Upper lobe of left lung (tissue), 6 donors: ENCODE measurements at regions not wholly inside any gene's neighbourhood (a gene's known extent, or its start where the extent isn't known, plus 50 kb on each side); places are given as distances from the start of the nearest gene placed in this dataset.

Source experiments
- ATAC-seq, 2 donors: fragments of 200-7000 bp; cut with Tn5 transposase; one replicate each; pipeline ENCODE4 v1.9.1; 2022; ENCODE audit warnings: mild to moderate bottlenecking in 2 of 2, moderate library complexity in 2 of 2; ENCODE audit not compliant: low FRiP score in 2 of 2
- DNase-seq, 2 donors: peaks; one replicate each; pipeline ENCODE4 v3.0.0-alpha.2; 2019 to 2020
- H3K27ac ChIP-seq, 4 donors: fragments of 200-600 bp; sonication (generic); one replicate each; pipeline ENCODE4 v1.5.1; 2016 to 2019
- H3K27me3 ChIP-seq, 4 donors: fragments of 200-600 bp; sonication (generic); one replicate each; pipeline ENCODE4 v1.5.1; 2017 to 2019
- H3K36me3 ChIP-seq, 4 donors: fragments of 200-600 bp; sonication (generic); one replicate each; pipeline ENCODE4 v1.5.1; 2016 to 2019
- H3K4me1 ChIP-seq, 4 donors: fragments of 200-600 bp; sonication (generic); one replicate each; pipeline ENCODE4 v1.5.1; 2018 to 2019
- H3K4me3 ChIP-seq, 4 donors: fragments of 200-600 bp; sonication (generic); one replicate each; pipeline ENCODE4 v1.5.1; 2017 to 2019; ENCODE audit warnings: mild to moderate bottlenecking in 2 of 4, moderate library complexity in 1 of 4
- H3K9me3 ChIP-seq, 4 donors: fragments of 200-600 bp; sonication (generic); one replicate each; pipeline ENCODE4 v1.5.1; 2018 to 2019
- CTCF ChIP-seq, 6 experiments: fragments of 450-650 bp in 4 of 6; fragments of 200-600 bp in 2 of 6; sonication (generic) in 2 of 6; IDR thresholded peaks; one replicate each; pipeline ENCODE4 v1.5.1; 2016 to 2019; ENCODE audit warnings: antibody characterized with exemption in 6 of 6
- EP300 ChIP-seq, 4 donors: sonication (generic); formaldehyde crosslinking; IDR thresholded peaks; one replicate each; pipeline ENCODE4 v1.5.1; 2017; ENCODE audit warnings: antibody characterized with exemption in 4 of 4, control low read depth in 2 of 4
- POLR2A ChIP-seq, 4 donors: fragments of 450-650 bp; IDR thresholded peaks; one replicate each; pipeline ENCODE4 v1.5.1; 2016 to 2017; ENCODE audit warnings: antibody characterized with exemption in 4 of 4, mild to moderate bottlenecking in 2 of 4
- POLR2AphosphoS5 ChIP-seq, 2 donors: sonication (generic); formaldehyde crosslinking; IDR thresholded peaks; one replicate each; pipeline ENCODE4 v1.5.1; 2017; ENCODE audit warnings: antibody characterized with exemption in 2 of 2
- WGBS, 2 donors: methylation state at CpG; one replicate each; pipeline ENCODE4 v1.1.5; 2017 to 2018; 5-methylcytosine and 5-hydroxymethylcytosine counted together
- donor health status: DM: no; HTN: no; CAD: no; lungs with moderate emphysema.
- donor health status: DM: no; HTN: yes; CAD: no; lungs with severe emphysema.

- DNase-seq (no peak), ATAC-seq (no peak)
- Histone ChIP-seq H3K27ac (no peak overlapping the region), H3K4me3 (no peak overlapping the region), H3K27me3 (no peaks in the 10 kb centered on the region), H3K9me3 (no peaks in the 10 kb centered on the region), H3K4me1 (no peaks in the 10 kb centered on the region), H3K36me3 (no peaks in the 10 kb centered on the region)
- TF ChIP-seq CTCF (IDR thresholded peaks at IDR 0.05) = no peak
- no peak for TF ChIP-seq EP300 (IDR thresholded peaks at IDR 0.05)
- no peak for TF ChIP-seq POLR2A (IDR thresholded peaks at IDR 0.05)
- TF ChIP-seq POLR2AphosphoS5 (IDR thresholded peaks at IDR 0.05) = no peak
- WGBS, 2 donors = 60 to 73% methylated on average over 2 of the region's 2 CpGs
Observed at GRCh38 chr4:104905065-104905464, 241.6 kb upstream of the TET2 start.

DNA sequence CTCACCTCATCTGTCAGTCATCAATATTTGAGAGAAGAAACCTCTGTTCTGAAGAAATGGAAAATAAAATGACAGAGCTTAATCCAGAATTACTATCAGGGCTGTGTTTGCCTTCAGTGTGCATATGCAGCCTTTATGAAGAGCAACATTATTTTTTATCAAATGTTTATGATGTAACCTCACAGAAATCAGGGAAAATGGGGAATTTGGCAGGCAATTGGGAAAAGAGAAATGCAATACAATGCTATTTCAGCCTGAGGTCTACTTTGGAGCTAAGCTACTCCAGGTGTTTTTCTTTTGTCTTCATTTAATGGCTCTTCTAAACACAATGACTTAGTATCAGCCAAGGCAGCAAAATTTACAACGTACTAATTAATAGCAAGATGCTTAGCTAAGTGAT lies 241.1 kb upstream of the TET2 start:
- DNase-seq = no peak
- Histone ChIP-seq H3K4me3 (no peak overlapping the region), H3K36me3 (no peaks in the 10 kb centered on the region), H3K9me3 (no peaks in the 10 kb centered on the region), H3K27me3 (no peaks in the 10 kb centered on the region), H3K27ac (no peak overlapping the region), H3K4me1 (no peaks in the 10 kb centered on the region)
- no peak for ATAC-seq
- WGBS, 2 donors = 62 to 69% methylated on average over 1 of the region's 1 CpG
- TF ChIP-seq POLR2AphosphoS5 (IDR thresholded peaks at IDR 0.05) (no peak), EP300 (IDR thresholded peaks at IDR 0.05) (no peak), POLR2A (IDR thresholded peaks at IDR 0.05) (no peak), CTCF (IDR thresholded peaks at IDR 0.05) (no peak)

- Histone ChIP-seq H3K4me3 (no peak overlapping the region), H3K36me3 (no peaks in the 10 kb centered on the region), H3K27ac (no peak overlapping the region), H3K9me3 (no peaks in the 10 kb centered on the region), H3K27me3 (no peaks in the 10 kb centered on the region), H3K4me1 (no peaks in the 10 kb centered on the region)
- ATAC-seq (no peak), DNase-seq (no peak)
- no peak for TF ChIP-seq CTCF (IDR thresholded peaks at IDR 0.05)
- no peak for TF ChIP-seq POLR2AphosphoS5 (IDR thresholded peaks at IDR 0.05)
- TF ChIP-seq EP300 (IDR thresholded peaks at IDR 0.05) = no peak
- TF ChIP-seq POLR2A (IDR thresholded peaks at IDR 0.05) = no peak
- 68 to 86% methylated on average over 2 of the region's 2 CpGs for WGBS, 2 donors
Observed at GRCh38 chr4:104906276-104906675, 240.4 kb upstream of the TET2 start.

DNA sequence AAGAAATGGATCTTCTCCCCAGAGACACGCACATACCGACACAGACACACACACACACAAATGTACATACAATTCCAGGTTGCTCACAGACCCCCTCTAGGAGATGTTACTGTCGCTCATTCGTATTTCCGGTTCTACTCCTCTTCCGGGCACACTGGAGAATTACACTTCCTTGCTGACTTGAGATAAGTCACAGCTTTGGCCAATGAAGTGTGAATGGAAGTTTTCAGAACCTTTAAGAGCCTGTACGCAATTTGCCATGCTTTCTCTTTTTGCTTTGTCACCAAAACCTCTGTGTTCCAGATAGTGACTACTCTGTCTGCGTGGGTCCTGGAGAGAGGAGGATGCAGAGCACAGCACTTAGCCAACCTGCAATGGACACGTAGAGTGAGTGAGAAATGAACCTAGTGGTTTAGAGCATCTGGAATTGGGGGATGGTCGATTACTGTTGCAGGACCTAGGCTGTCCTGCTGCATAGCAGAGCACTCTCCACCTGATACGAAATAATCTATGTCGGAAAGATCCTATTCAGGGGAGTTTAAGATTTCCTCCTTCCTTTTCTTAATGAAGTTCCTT lies 239.5 kb upstream of the TET2 start:
- Histone ChIP-seq H3K4me3 (no peak overlapping the region), H3K4me1 (no peaks in the 10 kb centered on the region), H3K36me3 (no peaks in the 10 kb centered on the region), H3K27me3 (no peaks in the 10 kb centered on the region), H3K27ac (no peak overlapping the region), H3K9me3 (no peaks in the 10 kb centered on the region)
- TF ChIP-seq EP300 (IDR thresholded peaks at IDR 0.05) = no peak
- no peak for TF ChIP-seq CTCF (IDR thresholded peaks at IDR 0.05)
- TF ChIP-seq POLR2A (IDR thresholded peaks at IDR 0.05) = no peak
- no peak for TF ChIP-seq POLR2AphosphoS5 (IDR thresholded peaks at IDR 0.05)
- 82 to 88% methylated on average over 12 of the region's 12 CpGs for WGBS, 2 donors
- DNase-seq (no peak), ATAC-seq (no peak)

DNA sequence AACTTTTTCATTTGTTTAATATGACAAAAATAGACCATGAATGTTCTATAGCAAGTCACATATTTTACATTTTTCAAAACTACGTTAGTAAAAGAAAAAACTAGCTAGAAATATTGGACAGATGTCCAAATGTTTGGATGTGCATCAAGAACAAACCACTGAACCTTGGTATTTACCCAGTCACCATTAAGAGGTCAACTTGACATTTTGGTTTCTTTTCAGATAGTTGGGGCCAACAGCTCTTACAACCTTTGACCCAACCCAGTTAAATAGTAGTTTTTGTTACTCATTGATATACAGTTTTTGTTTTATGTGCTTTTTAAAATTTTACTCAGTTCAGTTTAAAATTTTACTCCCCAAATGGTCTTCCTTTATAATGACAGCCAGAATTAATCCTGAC lies 238.7 kb upstream of the TET2 start:
- Histone ChIP-seq H3K36me3 (no peaks in the 10 kb centered on the region), H3K4me1 (no peaks in the 10 kb centered on the region), H3K27ac (no peak overlapping the region), H3K9me3 (no peaks in the 10 kb centered on the region), H3K27me3 (no peaks in the 10 kb centered on the region), H3K4me3 (no peak overlapping the region)
- 35 to 64% methylated on average over 1 of the region's 1 CpG for WGBS, 2 donors
- ATAC-seq = no peak
- DNase-seq = no peak
- TF ChIP-seq POLR2A (IDR thresholded peaks at IDR 0.05) (no peak), POLR2AphosphoS5 (IDR thresholded peaks at IDR 0.05) (no peak), EP300 (IDR thresholded peaks at IDR 0.05) (no peak), CTCF (IDR thresholded peaks at IDR 0.05) (no peak)
